DND-41 (cell line): ENCODE measurements at regions not wholly inside any gene's neighbourhood (a gene's known extent, or its start where the extent isn't known, plus 50 kb on each side); places are given as distances from the start of the nearest gene placed in this dataset.
"Not testable (repeated sequence)": the region's sequence is repeated elsewhere in the genome, so short reads cannot be mapped to it uniquely, and the experiment has no call there.

Experiments used
- EZH2 ChIP-seq: IDR thresholded peaks from 3 replicates; pipeline ENCODE4 v1.6.1; 2012; ENCODE audit warnings: borderline replicate concordance, low read depth, mild to moderate bottlenecking, moderate library complexity, low read length, inconsistent platforms; ENCODE audit not compliant: severe bottlenecking
- TF ChIP-seq, protein P1 (sequence below): IDR thresholded peaks from 2 replicates; pipeline ENCODE4 v1.5.1; 2012; ENCODE audit warnings: borderline replicate concordance, low read length, moderate library complexity, mild to moderate bottlenecking; ENCODE audit not compliant: poor library complexity, severe bottlenecking; ENCODE audit errors: extremely low read depth

DNA sequence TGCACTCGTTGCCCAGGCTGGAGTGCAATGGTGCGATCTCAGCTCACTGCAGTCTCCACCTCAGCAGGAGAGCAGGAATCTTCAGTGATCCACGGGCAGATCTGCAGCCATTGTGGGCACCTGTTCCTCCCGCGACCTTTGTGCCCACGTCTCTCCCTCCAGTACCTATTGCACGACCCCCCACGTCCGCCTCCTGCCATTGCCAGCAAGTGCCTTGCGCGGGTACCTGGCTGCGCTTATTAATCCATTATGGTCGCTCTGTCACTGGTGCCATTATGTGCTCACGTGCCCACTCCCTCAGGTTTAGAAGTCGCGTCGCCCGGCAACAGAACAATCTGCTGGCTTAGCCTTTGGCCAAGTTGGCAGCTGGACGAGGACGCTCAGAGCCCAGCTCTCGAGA is 146.2 kb upstream of the C1QTNF3 start:
- TF ChIP-seq EZH2: not testable (repeated sequence)
- TF ChIP-seq, protein P1, sequence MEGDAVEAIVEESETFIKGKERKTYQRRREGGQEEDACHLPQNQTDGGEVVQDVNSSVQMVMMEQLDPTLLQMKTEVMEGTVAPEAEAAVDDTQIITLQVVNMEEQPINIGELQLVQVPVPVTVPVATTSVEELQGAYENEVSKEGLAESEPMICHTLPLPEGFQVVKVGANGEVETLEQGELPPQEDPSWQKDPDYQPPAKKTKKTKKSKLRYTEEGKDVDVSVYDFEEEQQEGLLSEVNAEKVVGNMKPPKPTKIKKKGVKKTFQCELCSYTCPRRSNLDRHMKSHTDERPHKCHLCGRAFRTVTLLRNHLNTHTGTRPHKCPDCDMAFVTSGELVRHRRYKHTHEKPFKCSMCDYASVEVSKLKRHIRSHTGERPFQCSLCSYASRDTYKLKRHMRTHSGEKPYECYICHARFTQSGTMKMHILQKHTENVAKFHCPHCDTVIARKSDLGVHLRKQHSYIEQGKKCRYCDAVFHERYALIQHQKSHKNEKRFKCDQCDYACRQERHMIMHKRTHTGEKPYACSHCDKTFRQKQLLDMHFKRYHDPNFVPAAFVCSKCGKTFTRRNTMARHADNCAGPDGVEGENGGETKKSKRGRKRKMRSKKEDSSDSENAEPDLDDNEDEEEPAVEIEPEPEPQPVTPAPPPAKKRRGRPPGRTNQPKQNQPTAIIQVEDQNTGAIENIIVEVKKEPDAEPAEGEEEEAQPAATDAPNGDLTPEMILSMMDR: not testable (repeated sequence)
